ENCODE measurements at regions not wholly inside any gene's neighbourhood (a gene's known extent, or its start where the extent isn't known, plus 50 kb on each side); places are given as distances from the start of the nearest gene placed in this dataset.

GRCh38 chr12:93135286-93136239 is 206.5 kb upstream of the EEA1 start:
- peak; percentile 63 to 74 for DNase-seq

GRCh38 chr12:93136253-93137055 is 207.4 kb upstream of the EEA1 start:
- no peak for DNase-seq

- DNase-seq, result no peak
These were observed 208.8 kb upstream of the EEA1 start for GRCh38 chr12:93137656-93138612.

- DNase-seq, result no peak
These were observed 210.1 kb upstream of the EEA1 start for GRCh38 chr12:93139028-93139665.

- DNase-seq, result no peak
These were observed 211.2 kb upstream of the EEA1 start for GRCh38 chr12:93140325-93140724.

GRCh38 chr12:93140801-93141200 is 211.7 kb upstream of the EEA1 start:
- no peak for DNase-seq

GRCh38 chr12:93142881-93143280 is 213.8 kb upstream of the EEA1 start:
- DNase-seq, result no peak

- no peak for DNase-seq
These were observed 215.0 kb upstream of the EEA1 start for GRCh38 chr12:93144109-93144508.

GRCh38 chr12:93145086-93145485 is 216.0 kb upstream of the EEA1 start:
- DNase-seq, result peak; percentile 77

GRCh38 chr12:93146263-93146939 is 217.3 kb upstream of the EEA1 start:
- no peak for DNase-seq

GRCh38 chr12:93146970-93147369 is 217.9 kb upstream of the EEA1 start:
- DNase-seq, result no peak

GRCh38 chr12:93148412-93148811 is 219.3 kb upstream of the EEA1 start:
- no peak for DNase-seq

- DNase-seq, result no peak
These were observed 220.1 kb upstream of the EEA1 start for GRCh38 chr12:93149229-93149628.

GRCh38 chr12:93151079-93151762 is 222.1 kb upstream of the EEA1 start:
- DNase-seq, result no peak

GRCh38 chr12:93152617-93153016 is 223.5 kb upstream of the EEA1 start:
- no peak for DNase-seq

GRCh38 chr12:93153321-93153720 is 224.2 kb upstream of the EEA1 start:
- no peak for DNase-seq

GRCh38 chr12:93154096-93154728 is 223.5 kb upstream of the NUDT4 start:
- no peak for DNase-seq

GRCh38 chr12:93154753-93155480 is 222.8 kb upstream of the NUDT4 start:
- peak; percentile 19 to 37 for DNase-seq

- no peak for DNase-seq
These were observed 221.5 kb upstream of the NUDT4 start for GRCh38 chr12:93156086-93156716.
